ENCODE measurements at regions not wholly inside any gene's neighbourhood (a gene's known extent, or its start where the extent isn't known, plus 50 kb on each side); places are given as distances from the start of the nearest gene placed in this dataset.

DNA sequence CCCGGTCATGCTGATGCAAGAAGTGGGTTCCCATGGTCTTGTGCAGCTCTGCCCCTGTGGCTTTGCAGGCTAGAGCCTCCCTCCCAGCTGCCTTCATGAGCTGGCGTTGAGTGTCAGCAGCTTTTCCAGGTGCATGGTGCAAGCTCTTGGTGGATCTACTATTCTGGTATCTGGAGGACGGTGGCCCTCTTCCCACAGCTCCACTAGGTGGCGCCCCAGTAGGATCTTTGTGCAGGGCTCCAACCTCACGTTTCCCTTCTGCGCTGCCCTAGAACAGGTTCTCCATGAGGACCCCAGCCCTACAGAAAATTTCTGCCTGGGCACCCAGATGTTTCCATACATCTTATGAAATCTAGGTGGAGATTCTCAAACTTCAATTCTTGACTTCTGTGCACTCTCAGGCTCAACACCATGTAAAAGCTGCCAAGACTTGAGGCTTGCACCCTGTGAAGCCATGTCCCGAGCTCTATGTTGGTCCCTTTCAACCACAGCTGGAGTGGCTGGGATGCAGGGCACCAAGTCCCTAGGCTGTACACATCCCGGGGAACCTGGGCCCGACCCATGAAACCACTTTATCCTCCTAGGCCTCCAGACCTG, 238.4 kb upstream of the MDFIC2 start:
- no peak for DNase-seq (ENCODE audit: insufficient read length, low spot score)
- FAIRE-seq: no peak
- TF ChIP-seq, protein P1, sequence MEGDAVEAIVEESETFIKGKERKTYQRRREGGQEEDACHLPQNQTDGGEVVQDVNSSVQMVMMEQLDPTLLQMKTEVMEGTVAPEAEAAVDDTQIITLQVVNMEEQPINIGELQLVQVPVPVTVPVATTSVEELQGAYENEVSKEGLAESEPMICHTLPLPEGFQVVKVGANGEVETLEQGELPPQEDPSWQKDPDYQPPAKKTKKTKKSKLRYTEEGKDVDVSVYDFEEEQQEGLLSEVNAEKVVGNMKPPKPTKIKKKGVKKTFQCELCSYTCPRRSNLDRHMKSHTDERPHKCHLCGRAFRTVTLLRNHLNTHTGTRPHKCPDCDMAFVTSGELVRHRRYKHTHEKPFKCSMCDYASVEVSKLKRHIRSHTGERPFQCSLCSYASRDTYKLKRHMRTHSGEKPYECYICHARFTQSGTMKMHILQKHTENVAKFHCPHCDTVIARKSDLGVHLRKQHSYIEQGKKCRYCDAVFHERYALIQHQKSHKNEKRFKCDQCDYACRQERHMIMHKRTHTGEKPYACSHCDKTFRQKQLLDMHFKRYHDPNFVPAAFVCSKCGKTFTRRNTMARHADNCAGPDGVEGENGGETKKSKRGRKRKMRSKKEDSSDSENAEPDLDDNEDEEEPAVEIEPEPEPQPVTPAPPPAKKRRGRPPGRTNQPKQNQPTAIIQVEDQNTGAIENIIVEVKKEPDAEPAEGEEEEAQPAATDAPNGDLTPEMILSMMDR (IDR thresholded peaks at IDR 0.05; ENCODE audit: insufficient read depth, missing control alignments): peak; percentile 56

- TF ChIP-seq, protein P1 (IDR thresholded peaks at IDR 0.05; ENCODE audit: insufficient read depth, missing control alignments): no peak
- no peak for DNase-seq (ENCODE audit: insufficient read length, low spot score)
- FAIRE-seq: no peak
Observed at GRCh38 chr3:70546679-70547078, 234.2 kb upstream of the MDFIC2 start.

DNA sequence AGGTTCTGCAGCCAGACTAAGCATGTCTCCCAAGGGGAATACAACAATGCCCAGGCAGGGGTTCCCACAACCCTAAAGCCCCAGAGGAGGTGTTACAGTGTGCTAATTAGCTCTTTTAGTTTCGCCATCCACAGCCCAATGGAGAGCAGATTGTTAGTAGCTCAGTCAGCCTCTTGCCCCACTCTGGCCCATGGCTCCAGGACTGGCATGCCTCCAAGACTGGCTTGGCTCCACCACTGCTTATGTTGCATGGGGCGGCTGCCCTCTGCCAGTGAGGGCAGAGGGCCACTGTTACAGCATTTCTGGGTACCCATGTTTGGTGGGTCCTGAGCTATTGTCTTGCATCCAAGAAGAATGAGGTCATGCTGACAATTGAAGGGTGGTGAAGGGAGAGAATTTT, 231.1 kb upstream of the MDFIC2 start:
- FAIRE-seq (no peak), DNase-seq (ENCODE audit: insufficient read length, low spot score) (no peak)
- TF ChIP-seq, protein P1 (IDR thresholded peaks at IDR 0.05; ENCODE audit: insufficient read depth, missing control alignments): no peak

- FAIRE-seq (no peak), DNase-seq (ENCODE audit: insufficient read length, low spot score) (no peak)
- TF ChIP-seq, protein P1 (IDR thresholded peaks at IDR 0.05; ENCODE audit: insufficient read depth, missing control alignments): no peak
Observed at GRCh38 chr3:70539908-70540307, 227.5 kb upstream of the MDFIC2 start.

DNA sequence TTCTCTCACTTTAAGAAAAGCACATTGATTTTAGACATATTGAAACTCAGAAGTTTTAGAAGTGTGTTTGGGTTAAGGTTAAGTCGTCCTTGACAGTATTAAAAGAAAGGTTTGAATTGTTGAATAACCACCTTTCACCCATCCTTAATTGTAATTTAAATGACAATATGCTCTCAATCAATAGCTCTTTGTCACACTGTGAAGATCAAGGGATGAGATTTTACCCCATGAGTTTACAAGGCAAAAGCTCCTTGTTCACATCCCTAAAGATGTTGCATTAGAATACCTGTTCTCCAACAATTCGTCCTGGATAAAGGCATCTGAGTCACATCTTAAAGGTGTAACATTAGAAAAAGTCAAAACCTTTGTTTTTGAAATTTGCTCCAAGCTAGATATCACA, 220.4 kb upstream of the MDFIC2 start:
- FAIRE-seq (no peak), DNase-seq (ENCODE audit: insufficient read length, low spot score) (no peak)
- TF ChIP-seq, protein P1 (IDR thresholded peaks at IDR 0.05; ENCODE audit: insufficient read depth, missing control alignments): no peak

DNA sequence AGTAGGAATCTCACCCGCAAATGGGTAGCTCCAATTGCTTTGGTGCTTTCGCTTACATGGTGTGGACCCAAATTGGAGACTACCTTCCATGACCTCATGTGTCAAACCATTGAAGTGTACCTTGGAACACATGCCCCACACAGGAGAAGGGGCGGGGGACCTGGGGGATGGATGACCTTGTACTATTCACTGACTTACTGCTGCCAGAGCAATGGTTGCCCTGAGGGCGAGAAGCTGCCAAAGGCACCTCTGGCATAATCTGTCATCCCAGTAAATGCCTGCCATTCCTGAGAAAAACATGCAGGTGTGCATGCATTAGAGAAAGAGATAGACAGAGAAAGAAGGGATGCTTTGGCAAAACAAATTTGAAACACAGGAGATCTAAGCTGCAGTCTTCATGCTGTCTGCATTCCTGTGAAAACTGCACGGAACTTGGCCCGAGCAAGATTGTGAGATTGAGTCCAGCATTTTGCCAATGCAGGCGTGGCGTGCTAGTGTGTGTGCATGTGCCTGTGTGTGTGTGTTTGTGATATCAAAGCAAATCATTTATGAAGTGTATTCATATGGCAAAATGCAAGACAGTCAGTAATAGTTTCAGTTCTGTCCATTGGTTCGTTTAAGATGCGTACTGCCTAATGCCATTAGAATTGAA, 219.5 kb upstream of the MDFIC2 start:
- no peak for DNase-seq (ENCODE audit: insufficient read length, low spot score)
- TF ChIP-seq, protein P1 (IDR thresholded peaks at IDR 0.05; ENCODE audit: insufficient read depth, missing control alignments): no peak
- no peak for FAIRE-seq

DNA sequence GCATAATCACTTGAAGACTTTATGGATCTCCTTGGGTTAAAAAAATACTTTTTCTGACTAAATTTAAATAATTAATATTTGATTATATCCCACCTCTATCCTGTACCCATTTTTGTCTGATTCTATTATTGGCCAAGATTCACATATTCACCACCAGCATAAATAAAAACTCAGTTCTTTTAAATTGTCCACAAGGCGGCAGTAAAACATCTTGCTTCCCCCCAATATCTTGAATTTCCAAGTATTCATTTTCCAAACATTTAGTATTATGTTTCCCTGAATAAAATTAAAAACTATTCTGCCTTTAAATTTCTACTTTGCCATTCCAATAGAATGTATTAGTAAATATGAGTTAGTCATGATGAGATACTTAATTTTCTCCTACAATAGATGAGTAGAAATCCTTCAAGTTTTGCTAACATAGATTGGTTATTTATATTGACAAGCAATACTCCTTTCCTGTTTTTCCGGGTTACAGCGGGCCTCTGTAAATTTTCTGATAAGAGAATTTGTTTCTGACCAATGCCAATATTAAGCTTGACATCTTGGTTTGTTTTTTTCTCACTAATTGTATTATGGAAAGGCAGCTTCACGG, 218.7 kb upstream of the MDFIC2 start:
- DNase-seq (ENCODE audit: insufficient read length, low spot score) (no peak), FAIRE-seq (no peak)
- TF ChIP-seq, protein P1 (IDR thresholded peaks at IDR 0.05; ENCODE audit: insufficient read depth, missing control alignments): peak; percentile 72

Data from D721Med (cell line).